Esophagus muscularis mucosa (tissue), 3 donors: ENCODE measurements at regions not wholly inside any gene's neighbourhood (a gene's known extent, or its start where the extent isn't known, plus 50 kb on each side); places are given as distances from the start of the nearest gene placed in this dataset.

ENCODE experiments used
- CTCF ChIP-seq, 3 experiments: fragments of 200-600 bp in 2 of 3; fragments of 450-650 bp in 1 of 3; sonication (generic) in 2 of 3; IDR thresholded peaks; one replicate each; pipeline ENCODE4 v1.5.1; 2017 to 2019; ENCODE audit warnings: antibody characterized with exemption in 3 of 3, mild to moderate bottlenecking in 2 of 3, moderate library complexity in 1 of 3
- POLR2AphosphoS5 ChIP-seq, 2 donors: sonication (generic); formaldehyde crosslinking; IDR thresholded peaks; one replicate each; pipeline ENCODE4 v1.6.1; 2017; ENCODE audit warnings: antibody characterized with exemption in 2 of 2

DNA sequence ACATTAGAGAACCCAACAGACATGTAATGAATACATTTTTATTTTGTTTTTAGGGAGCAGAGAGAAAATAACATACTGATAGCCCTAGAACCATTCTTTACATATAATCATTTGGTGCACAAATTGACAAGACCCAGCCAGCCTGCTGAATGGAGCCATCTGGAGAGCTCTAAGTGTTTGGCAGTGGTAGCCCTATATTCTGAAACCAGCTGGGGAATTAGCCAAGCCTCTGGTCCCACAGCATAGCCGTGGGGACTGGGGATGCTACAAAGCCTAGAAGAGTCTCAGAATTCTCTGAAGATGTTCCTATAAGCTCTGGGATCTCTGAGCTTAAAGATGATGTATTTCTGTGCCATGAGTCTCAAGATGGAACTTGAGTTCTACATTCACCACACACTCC is 857.3 kb upstream of the AMELY start:
- TF ChIP-seq POLR2AphosphoS5 (IDR thresholded peaks at IDR 0.05), result no peak
- TF ChIP-seq CTCF (IDR thresholded peaks at IDR 0.05), result no peak
